ENCODE measurements at regions not wholly inside any gene's neighbourhood (a gene's known extent, or its start where the extent isn't known, plus 50 kb on each side); places are given as distances from the start of the nearest gene placed in this dataset.

DNA sequence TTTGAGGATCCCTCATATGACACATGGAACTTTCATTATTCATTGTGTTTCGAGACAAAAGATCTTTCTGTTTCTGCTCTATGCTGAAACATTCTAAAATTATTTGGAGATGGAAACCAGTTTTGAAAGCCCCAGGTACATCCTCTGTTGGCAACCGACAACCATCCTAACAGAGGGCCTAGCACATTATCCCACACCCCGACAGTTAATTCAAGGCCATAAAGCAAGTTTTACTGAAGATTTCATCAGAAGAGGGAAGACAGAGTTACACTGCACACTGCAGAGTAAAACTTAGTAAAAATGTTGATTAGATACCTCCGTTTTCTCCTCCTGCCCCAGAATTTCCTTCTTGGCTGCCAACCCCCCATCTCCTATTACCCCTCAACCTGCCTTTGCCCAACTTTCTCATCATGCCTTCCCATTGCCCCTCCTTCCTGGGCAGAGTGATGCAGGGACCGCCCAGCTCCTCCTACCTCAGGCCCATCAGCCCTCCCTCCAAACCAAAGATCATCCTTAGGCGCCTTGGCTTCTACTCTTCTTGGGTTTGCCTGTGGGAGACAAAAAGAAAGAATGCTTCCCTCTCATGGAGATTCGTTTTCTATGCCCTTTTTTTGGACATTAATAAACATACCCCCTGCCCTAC, 52.9 kb upstream of the CITED4 start:
- TF ChIP-seq TCF12 (IDR thresholded peaks at IDR 0.05; ENCODE audit: low read depth) (no peak), YY1 (IDR thresholded peaks at IDR 0.05; ENCODE audit: low read depth) (no peak)
- TF ChIP-seq, protein P1, sequence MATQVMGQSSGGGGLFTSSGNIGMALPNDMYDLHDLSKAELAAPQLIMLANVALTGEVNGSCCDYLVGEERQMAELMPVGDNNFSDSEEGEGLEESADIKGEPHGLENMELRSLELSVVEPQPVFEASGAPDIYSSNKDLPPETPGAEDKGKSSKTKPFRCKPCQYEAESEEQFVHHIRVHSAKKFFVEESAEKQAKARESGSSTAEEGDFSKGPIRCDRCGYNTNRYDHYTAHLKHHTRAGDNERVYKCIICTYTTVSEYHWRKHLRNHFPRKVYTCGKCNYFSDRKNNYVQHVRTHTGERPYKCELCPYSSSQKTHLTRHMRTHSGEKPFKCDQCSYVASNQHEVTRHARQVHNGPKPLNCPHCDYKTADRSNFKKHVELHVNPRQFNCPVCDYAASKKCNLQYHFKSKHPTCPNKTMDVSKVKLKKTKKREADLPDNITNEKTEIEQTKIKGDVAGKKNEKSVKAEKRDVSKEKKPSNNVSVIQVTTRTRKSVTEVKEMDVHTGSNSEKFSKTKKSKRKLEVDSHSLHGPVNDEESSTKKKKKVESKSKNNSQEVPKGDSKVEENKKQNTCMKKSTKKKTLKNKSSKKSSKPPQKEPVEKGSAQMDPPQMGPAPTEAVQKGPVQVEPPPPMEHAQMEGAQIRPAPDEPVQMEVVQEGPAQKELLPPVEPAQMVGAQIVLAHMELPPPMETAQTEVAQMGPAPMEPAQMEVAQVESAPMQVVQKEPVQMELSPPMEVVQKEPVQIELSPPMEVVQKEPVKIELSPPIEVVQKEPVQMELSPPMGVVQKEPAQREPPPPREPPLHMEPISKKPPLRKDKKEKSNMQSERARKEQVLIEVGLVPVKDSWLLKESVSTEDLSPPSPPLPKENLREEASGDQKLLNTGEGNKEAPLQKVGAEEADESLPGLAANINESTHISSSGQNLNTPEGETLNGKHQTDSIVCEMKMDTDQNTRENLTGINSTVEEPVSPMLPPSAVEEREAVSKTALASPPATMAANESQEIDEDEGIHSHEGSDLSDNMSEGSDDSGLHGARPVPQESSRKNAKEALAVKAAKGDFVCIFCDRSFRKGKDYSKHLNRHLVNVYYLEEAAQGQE (IDR thresholded peaks at IDR 0.05; ENCODE audit: low read depth) = no peak
- TF ChIP-seq, protein P2, sequence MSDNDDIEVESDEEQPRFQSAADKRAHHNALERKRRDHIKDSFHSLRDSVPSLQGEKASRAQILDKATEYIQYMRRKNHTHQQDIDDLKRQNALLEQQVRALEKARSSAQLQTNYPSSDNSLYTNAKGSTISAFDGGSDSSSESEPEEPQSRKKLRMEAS (IDR thresholded peaks at IDR 0.05) = no peak

Data from Ishikawa (cell line).